ENCODE measurements at regions not wholly inside any gene's neighbourhood (a gene's known extent, or its start where the extent isn't known, plus 50 kb on each side); places are given as distances from the start of the nearest gene placed in this dataset.
"Not testable (repeated sequence)": the region's sequence is repeated elsewhere in the genome, so short reads cannot be mapped to it uniquely, and the experiment has no call there.

- DNase-seq; intact Hi-C loops (cut with DNase I): not testable (repeated sequence)
These were observed 113.1 kb downstream of the ATP6V0E2 start for GRCh38 chr7:149986866-149987265.

GRCh38 chr7:149991652-149992302, 118.0 kb downstream of the ATP6V0E2 start:
- intact Hi-C loops (cut with DNase I); DNase-seq: not testable (repeated sequence)

GRCh38 chr7:149992366-149992765, 118.6 kb downstream of the ATP6V0E2 start:
- DNase-seq; intact Hi-C loops (cut with DNase I): not testable (repeated sequence)

GRCh38 chr7:149995369-149996026, 121.7 kb downstream of the ATP6V0E2 start:
- intact Hi-C loops (cut with DNase I); DNase-seq: not testable (repeated sequence)

- peak in 40 of 42 donors; percentile 15 to 77 (median 58) for DNase-seq
- intact Hi-C loops (cut with DNase I) = not testable (repeated sequence)
These were observed 127.2 kb downstream of the ATP6V0E2 start for GRCh38 chr7:150000780-150001599.

- no peak for DNase-seq
- intact Hi-C loops (cut with DNase I) = no loop called here
These were observed 129.6 kb downstream of the ATP6V0E2 start for GRCh38 chr7:150003304-150003810.

- DNase-seq; intact Hi-C loops (cut with DNase I): not testable (repeated sequence)
These were observed 130.2 kb downstream of the ATP6V0E2 start for GRCh38 chr7:150003973-150004372.

- DNase-seq; intact Hi-C loops (cut with DNase I): not testable (repeated sequence)
These were observed 131.1 kb downstream of the ATP6V0E2 start for GRCh38 chr7:150004843-150005242.

GRCh38 chr7:150009620-150010303, 136.0 kb downstream of the ATP6V0E2 start:
- intact Hi-C loops (cut with DNase I); DNase-seq: not testable (repeated sequence)

- intact Hi-C loops (cut with DNase I) = not testable (repeated sequence)
These were observed 143.0 kb downstream of the ATP6V0E2 start for GRCh38 chr7:150016651-150017189.

GRCh38 chr7:150020210-150020609, 146.4 kb downstream of the ATP6V0E2 start:
- intact Hi-C loops (cut with DNase I); DNase-seq: not testable (repeated sequence)

More at GRCh38 chr7:150016651-150017189, 143.0 kb downstream of the ATP6V0E2 start:
- not testable (repeated sequence) for DNase-seq

GRCh38 chr7:150024550-150025490, 151.1 kb downstream of the ATP6V0E2 start:
- intact Hi-C loops (cut with DNase I) = not testable (repeated sequence)
- peak in 6 of 42 donors; percentile 8 to 37 (median 28) for DNase-seq

GRCh38 chr7:150025802-150026201, 152.0 kb downstream of the ATP6V0E2 start:
- intact Hi-C loops (cut with DNase I) = not testable (repeated sequence)
- peak in 1 of 42 donors; percentile 23 for DNase-seq

GRCh38 chr7:150028344-150029012, 154.7 kb downstream of the ATP6V0E2 start:
- DNase-seq = peak in 1 of 42 donors; percentile 47
- intact Hi-C loops (cut with DNase I) = not testable (repeated sequence)

- DNase-seq; intact Hi-C loops (cut with DNase I): not testable (repeated sequence)
These were observed 155.2 kb downstream of the ATP6V0E2 start for GRCh38 chr7:150029013-150029389.

- intact Hi-C loops (cut with DNase I); DNase-seq: not testable (repeated sequence)
These were observed 158.0 kb downstream of the ATP6V0E2 start for GRCh38 chr7:150031733-150032132.

GRCh38 chr7:150033711-150034110, 159.9 kb downstream of the ATP6V0E2 start:
- DNase-seq; intact Hi-C loops (cut with DNase I): not testable (repeated sequence)
